Stimulated activated CD8-positive, alpha-beta memory T cell treated with anti-CD3 and anti-CD28 coated beads, Interleukin-4, amount 100 ng/mL, for 48 hours (primary cell): ENCODE measurements at regions not wholly inside any gene's neighbourhood (a gene's known extent, or its start where the extent isn't known, plus 50 kb on each side); places are given as distances from the start of the nearest gene placed in this dataset.
"Not testable (repeated sequence)": the region's sequence is repeated elsewhere in the genome, so short reads cannot be mapped to it uniquely, and the experiment has no call there.

ENCODE experiments used
- DNase-seq: peaks from one replicate; pipeline ENCODE4 v3.0.0-alpha.2; 2020

- no peak for DNase-seq
Measured at GRCh38 chr13:64099994-64100393, 2684.3 kb upstream of the PCDH20 start.

GRCh38 chr13:64090311-64090710 is 2674.7 kb upstream of the PCDH20 start:
- DNase-seq, result no peak

- no peak for DNase-seq
Measured at GRCh38 chr13:64088491-64088890, 2672.8 kb upstream of the PCDH20 start.

- DNase-seq, result no peak
Measured at GRCh38 chr13:64087624-64088023, 2672.0 kb upstream of the PCDH20 start.

- DNase-seq, result no peak
Measured at GRCh38 chr13:64083811-64084210, 2668.2 kb upstream of the PCDH20 start.

GRCh38 chr13:64083396-64083795 is 2667.7 kb upstream of the PCDH20 start:
- no peak for DNase-seq

GRCh38 chr13:64078480-64078936 is 2662.9 kb upstream of the PCDH20 start:
- no peak for DNase-seq

GRCh38 chr13:64078025-64078424 is 2662.4 kb upstream of the PCDH20 start:
- no peak for DNase-seq

GRCh38 chr13:64077132-64077835 is 2661.6 kb upstream of the PCDH20 start:
- DNase-seq, result not testable (repeated sequence)

- no peak for DNase-seq
Measured at GRCh38 chr13:64075543-64076271, 2660.1 kb upstream of the PCDH20 start.

GRCh38 chr13:64074971-64075474 is 2659.4 kb upstream of the PCDH20 start:
- DNase-seq, result no peak

GRCh38 chr13:64073203-64073602 is 2657.6 kb upstream of the PCDH20 start:
- DNase-seq, result no peak

- no peak for DNase-seq
Measured at GRCh38 chr13:64071352-64071751, 2655.7 kb upstream of the PCDH20 start.

GRCh38 chr13:64069892-64070291 is 2654.2 kb upstream of the PCDH20 start:
- no peak for DNase-seq

- DNase-seq, result no peak
Measured at GRCh38 chr13:64066711-64067110, 2651.1 kb upstream of the PCDH20 start.

- no peak for DNase-seq
Measured at GRCh38 chr13:64061649-64062048, 2646.0 kb upstream of the PCDH20 start.

GRCh38 chr13:64057372-64058020 is 2641.8 kb upstream of the PCDH20 start:
- DNase-seq, result no peak

GRCh38 chr13:64054321-64054720 is 2638.7 kb upstream of the PCDH20 start:
- DNase-seq, result no peak

GRCh38 chr13:64052521-64052920 is 2636.9 kb upstream of the PCDH20 start:
- DNase-seq, result no peak

GRCh38 chr13:64051278-64051677 is 2635.6 kb upstream of the PCDH20 start:
- DNase-seq, result no peak

GRCh38 chr13:64041296-64041695 is 2625.6 kb upstream of the PCDH20 start:
- no peak for DNase-seq

GRCh38 chr13:64033921-64034320 is 2618.3 kb upstream of the PCDH20 start:
- DNase-seq, result no peak

GRCh38 chr13:64029343-64030093 is 2613.9 kb upstream of the PCDH20 start:
- DNase-seq, result no peak
